SK-N-SH (cell line): ENCODE measurements at regions not wholly inside any gene's neighbourhood (a gene's known extent, or its start where the extent isn't known, plus 50 kb on each side); places are given as distances from the start of the nearest gene placed in this dataset.

ENCODE experiments used
- CTCF ChIA-PET: fragments of 300-600, 350-600 bp; formaldehyde crosslinking; extraction: SDS; loops from one replicate; lab custom pipeline; 2021; lab: Yijun Ruan, JAX
- POLR2A ChIA-PET: fragments of 350-600 bp; sonication (Branson Sonifier 250); formaldehyde crosslinking; extraction: SDS; loops from one replicate; lab custom pipeline; 2020; ENCODE audit warnings: antibody characterized with exemption, inconsistent platforms; lab: Yijun Ruan, JAX
- DNase-seq: peaks from one replicate; pipeline ENCODE4 v3.0.0; 2012
- H2AFZ ChIP-seq: fragments of 200-600 bp; sonication (generic); 2 replicates; pipeline ENCODE4 v1.8.1; 2016; ENCODE audit warnings: antibody characterized with exemption, mild to moderate bottlenecking, low read depth
- H3F3A ChIP-seq: fragments of 200-600 bp; sonication (generic); replicated peaks from 2 replicates; pipeline ENCODE3; 2016; ENCODE audit warnings: antibody characterized with exemption, mild to moderate bottlenecking; ENCODE audit not compliant: insufficient read depth
- H3K27ac ChIP-seq, 2 experiments: fragments of 200-500 bp in 1 of 2; fragments of 200-600 bp in 1 of 2; sonication (Bioruptor generic) in 1 of 2; sonication (generic), shearing (Covaris generic) in 1 of 2; 2 replicates each; pipeline versions ENCODE4 v1.5.1 to v1.6.1; 2014 to 2016; ENCODE audit warnings: low read depth in 2 of 2, inconsistent platforms in 1 of 2, low read length in 1 of 2, mild to moderate bottlenecking in 1 of 2, mixed read lengths in 1 of 2
- H3K27me3 ChIP-seq: fragments of 200-600 bp; sonication (generic), shearing (Covaris generic); 2 replicates; pipeline ENCODE4 v1.6.1; 2016; ENCODE audit warnings: mixed run types; ENCODE audit not compliant: insufficient read depth
- H3K36me3 ChIP-seq, 2 experiments: fragments of 200-500 bp in 1 of 2; fragments of 200-600 bp in 1 of 2; sonication (Bioruptor generic) in 1 of 2; sonication (generic) in 1 of 2; replicated peaks in 1 of 2; 2 replicates each; pipeline versions ENCODE3 to v1.5.1; 2014 to 2016; ENCODE audit warnings: low read length in 1 of 2, mild to moderate bottlenecking in 1 of 2; ENCODE audit not compliant: insufficient read depth in 2 of 2, control insufficient read depth in 1 of 2
- H3K4me1 ChIP-seq, 2 experiments: fragments of 200-500 bp in 1 of 2; fragments of 200-600 bp in 1 of 2; sonication (Bioruptor generic) in 1 of 2; sonication (generic), shearing (Covaris generic) in 1 of 2; 2 replicates each; pipeline versions ENCODE4 v1.5.1 to v1.6.1; 2014 to 2016; ENCODE audit warnings: low read depth in 1 of 2, low read length in 1 of 2, mixed run types in 1 of 2; ENCODE audit not compliant: insufficient read depth in 2 of 2, control insufficient read depth in 1 of 2
- H3K4me2 ChIP-seq: fragments of 200-600 bp; sonication (generic), shearing (Covaris generic); 2 replicates; pipeline ENCODE4 v1.6.1; 2017; ENCODE audit warnings: mixed run types
- H3K4me3 ChIP-seq, 2 experiments: fragments of 200-500 bp in 1 of 2; fragments of 200-600 bp in 1 of 2; sonication (Bioruptor generic) in 1 of 2; sonication (generic), shearing (Covaris generic) in 1 of 2; 2 replicates each; pipeline versions ENCODE4 v1.5.1 to v1.8.1; 2014 to 2016; ENCODE audit warnings: low read depth in 2 of 2, inconsistent platforms in 1 of 2, low read length in 1 of 2, mild to moderate bottlenecking in 1 of 2, mixed read lengths in 1 of 2, moderate library complexity in 1 of 2
- H3K79me2 ChIP-seq: fragments of 200-600 bp; sonication (generic); 2 replicates; pipeline ENCODE4 v1.8.1; 2017; ENCODE audit warnings: mild to moderate bottlenecking; ENCODE audit not compliant: insufficient read depth
- H3K9ac ChIP-seq: fragments of 200-600 bp; sonication (generic); 2 replicates; pipeline ENCODE4 v1.6.1; 2017; ENCODE audit warnings: mixed run types
- H3K9me2 ChIP-seq: fragments of 200-600 bp; sonication (generic); 2 replicates; pipeline ENCODE4 v1.6.1; 2017; ENCODE audit warnings: mixed run types
- H3K9me3 ChIP-seq: fragments of 200-600 bp; sonication (generic); 2 replicates; pipeline ENCODE4 v1.6.1; 2017; ENCODE audit warnings: mixed run types, mild to moderate bottlenecking, moderate library complexity
- H4K20me1 ChIP-seq: fragments of 200-600 bp; sonication (generic); 2 replicates; pipeline ENCODE4 v1.6.1; 2017; ENCODE audit warnings: mild to moderate bottlenecking, mixed run types; ENCODE audit not compliant: insufficient read depth
- CHD2 ChIP-seq: fragments of 150-350 bp; IDR thresholded peaks from 2 replicates; pipeline ENCODE4 v1.6.1; 2018; ENCODE audit warnings: low read length; ENCODE audit not compliant: partially characterized antibody
- CTCF ChIP-seq: fragments of 200-600 bp; sonication (generic); IDR thresholded peaks from 2 replicates; pipeline ENCODE4 v1.6.1; 2017; ENCODE audit warnings: antibody characterized with exemption, mild to moderate bottlenecking, moderate library complexity
- EP300 ChIP-seq, 2 experiments: IDR thresholded peaks; 2 replicates each; pipeline versions ENCODE4 v1.4.0 to v1.6.1; 2012; ENCODE audit warnings: borderline replicate concordance in 1 of 2, low read depth in 1 of 2, low read length in 1 of 2
- EZH2phosphoT487 ChIP-seq: fragments of 200-600 bp; sonication (generic); IDR thresholded peaks from 2 replicates; pipeline ENCODE4 v1.6.1; 2017; ENCODE audit warnings: low read depth, mixed run types, mild to moderate bottlenecking, antibody characterized with exemption, moderate library complexity, borderline replicate concordance
- FOSL2 ChIP-seq: IDR thresholded peaks from 2 replicates; pipeline ENCODE4 v1.4.0; 2012; ENCODE audit warnings: low read depth, mild to moderate bottlenecking, moderate library complexity, borderline replicate concordance
- GABPA ChIP-seq: IDR thresholded peaks from 2 replicates; pipeline ENCODE4 v1.4.0; 2012; ENCODE audit warnings: low read depth, mild to moderate bottlenecking
- GATA2 ChIP-seq: sonication (generic); formaldehyde crosslinking; IDR thresholded peaks from 2 replicates; pipeline ENCODE4 v1.5.0; 2020; ENCODE audit warnings: mild to moderate bottlenecking, missing genetic modification reagents
- IRF3 ChIP-seq: fragments of 150-350 bp; IDR thresholded peaks from 2 replicates; pipeline ENCODE4 v1.6.1; 2016; ENCODE audit warnings: mild to moderate bottlenecking, low read depth, low read length
- JUND ChIP-seq: IDR thresholded peaks from 2 replicates; pipeline ENCODE4 v1.4.0; 2012
- MAX ChIP-seq: IDR thresholded peaks from 2 replicates; pipeline ENCODE4 v1.4.0; 2012; ENCODE audit warnings: low read depth
- MXI1 ChIP-seq: IDR thresholded peaks from 2 replicates; pipeline ENCODE4 v1.6.1; 2012; ENCODE audit warnings: mild to moderate bottlenecking, low read depth, low read length, improper control_type of control experiment
- NFIC ChIP-seq: IDR thresholded peaks from 2 replicates; pipeline ENCODE4 v1.4.0; 2012; ENCODE audit warnings: borderline replicate concordance
- NRF1 ChIP-seq: IDR thresholded peaks from 2 replicates; pipeline ENCODE4 v1.6.1; 2012; ENCODE audit warnings: low read depth, mild to moderate bottlenecking, low read length
- PBX3 ChIP-seq: IDR thresholded peaks from 2 replicates; pipeline ENCODE4; 2012
- POLR2AphosphoS5 ChIP-seq: IDR thresholded peaks from 2 replicates; pipeline ENCODE4 v1.6.1; 2012; ENCODE audit warnings: low read depth, low read length
- RAD21 ChIP-seq: IDR thresholded peaks from 2 replicates; pipeline ENCODE4 v1.6.1; 2012; ENCODE audit warnings: mild to moderate bottlenecking, low read length
- RCOR1 ChIP-seq: fragments of 150-350 bp; IDR thresholded peaks from 2 replicates; pipeline ENCODE4 v1.6.1; 2017; ENCODE audit warnings: antibody characterized with exemption, low read length
- RFX5 ChIP-seq: IDR thresholded peaks from 2 replicates; pipeline ENCODE4 v1.6.1; 2012; ENCODE audit warnings: mild to moderate bottlenecking, improper control_type of control experiment, low read length
- RXRA ChIP-seq: IDR thresholded peaks from 2 replicates; pipeline ENCODE4 v1.4.0; 2012; ENCODE audit warnings: low read depth, mild to moderate bottlenecking, borderline replicate concordance
- SIN3A ChIP-seq: IDR thresholded peaks from 2 replicates; pipeline ENCODE4 v1.6.1; 2012; ENCODE audit warnings: low read depth, mild to moderate bottlenecking, low read length, moderate library complexity, borderline replicate concordance
- SMC3 ChIP-seq: IDR thresholded peaks from 2 replicates; pipeline ENCODE4 v1.6.1; 2012; ENCODE audit warnings: low read depth, low read length, improper control_type of control experiment
- TAF1 ChIP-seq: IDR thresholded peaks from 2 replicates; pipeline ENCODE4 v1.6.1; 2012; ENCODE audit warnings: low read depth, mild to moderate bottlenecking, low read length, moderate library complexity, borderline replicate concordance
- TCF12 ChIP-seq: IDR thresholded peaks from 2 replicates; pipeline ENCODE4 v1.4.0; 2012
- USF1 ChIP-seq: IDR thresholded peaks from 2 replicates; pipeline ENCODE4 v1.4.0; 2012; ENCODE audit warnings: low read depth, borderline replicate concordance
- USF2 ChIP-seq: fragments of 150-350 bp; IDR thresholded peaks from 2 replicates; pipeline ENCODE4 v1.6.1; 2017; ENCODE audit warnings: antibody characterized with exemption, low read length, low read depth, borderline replicate concordance
- YY1 ChIP-seq: IDR thresholded peaks from 2 replicates; pipeline ENCODE4 v1.4.0; 2012; ENCODE audit warnings: low read depth, mild to moderate bottlenecking
- ZBTB33 ChIP-seq: IDR thresholded peaks from 2 replicates; pipeline ENCODE4 v1.4.0; 2012; ENCODE audit warnings: low read depth, borderline replicate concordance
- WGBS: methylation state at CpG from one replicate; pipeline ENCODE4 v1.1.6; 2017; ENCODE audit warnings: low lambda C conversion rate; 5-methylcytosine and 5-hydroxymethylcytosine counted together

- no peak overlapping the region for H3K4me3 ChIP-seq
- 40% methylated on average over 2 of the region's 2 CpGs for WGBS
- CTCF ChIA-PET = interaction anchor here (0.5 to 7.0 kb wide), 25 partner anchors 10 to 337 kb away, joined by 3 to 64 read pairs (median 4); partner anchors contain the start of gene CDC42EP3
- no peaks in the 10 kb centered on the region for H3K27me3 ChIP-seq
- no peaks in the 10 kb centered on the region for H3K36me3 ChIP-seq
- no peaks in the 10 kb centered on the region for H3K79me2 ChIP-seq
- H3K9ac ChIP-seq = no peak overlapping the region
- peak overlapping the region; percentile 30 to 99; a peak in 3 of 4 replicates for H3K27ac ChIP-seq
- H3K4me1 ChIP-seq = peaks cover 0 to 39% of the 10 kb centered on the region in 2 experiments; a peak in 2 of 4 replicates
- no peak overlapping the region for H3K4me2 ChIP-seq
- DNase-seq = peak; percentile 58
- H3F3A ChIP-seq = no peaks in the 10 kb centered on the region
- peaks cover 3% of the 10 kb centered on the region; the same call in 1 of the 2 replicates for H3K9me3 ChIP-seq
- H3K9me2 ChIP-seq = no peaks in the 10 kb centered on the region
- POLR2A ChIA-PET = interaction anchor here (1.0 to 3.0 kb wide), 5 partner anchors 13 to 323 kb away, joined by 3 to 22 read pairs (median 4); partner anchors contain the start of gene CDC42EP3
- H2AFZ ChIP-seq = no peak overlapping the region
- no peaks in the 10 kb centered on the region for H4K20me1 ChIP-seq
- TF ChIP-seq ZBTB33 (no peak), POLR2AphosphoS5 (peak; percentile 40; the same call in 1 of the 2 replicates), FOSL2 (no peak), TAF1 (no peak), RAD21 (peak; percentile 59), NFIC (no peak), RCOR1 (peak; percentile 96), SIN3A (no peak), SMC3 (no peak; the same call in 1 of the 2 replicates), EP300 (IDR thresholded peaks at IDR 0.05; ENCODE audit: borderline replicate concordance in 1 of 2, low read depth in 1 of 2, low read length in 1 of 2) (peak in 1 of 2 experiments; percentile 100; a peak in 2 of 4 replicates), IRF3 (no peak), MAX (no peak; the same call in 1 of the 2 replicates), GATA2 (CRISPR knock-in tag) (peak; percentile 99), CHD2 (peak; percentile 93), USF1 (no peak), NRF1 (no peak), EZH2phosphoT487 (no peak), RXRA (no peak), USF2 (no peak), CTCF (no peak), TCF12 (peak; percentile 68), JUND (no peak; the same call in 1 of the 2 replicates), RFX5 (no peak), PBX3 (peak; percentile 48; the same call in 1 of the 2 replicates), MXI1 (peak; percentile 95), YY1 (no peak), GABPA (no peak)
Measured at GRCh38 chr2:37554155-37554510, 117.3 kb downstream of the CDC42EP3 start.
